Activated CD4-positive, alpha-beta T cell treated with anti-CD3 and anti-CD28 coated beads, Interleukin-2, amount 10 ng/mL, durations not matched to agents 24 days and 14 days (primary cell): ENCODE measurements at regions not wholly inside any gene's neighbourhood (a gene's known extent, or its start where the extent isn't known, plus 50 kb on each side); places are given as distances from the start of the nearest gene placed in this dataset.

ENCODE experiments used
- DNase-seq: peaks from one replicate; pipeline ENCODE4 v3.0.0; 2022
- H3K27ac Mint-ChIP-seq: one replicate; pipeline ENCODE4 v1.8.0; 2022; ENCODE audit warnings: mild to moderate bottlenecking, mixed read lengths
- H3K27me3 Mint-ChIP-seq: one replicate; pipeline ENCODE4 v1.8.0; 2022; ENCODE audit warnings: mixed read lengths
- H3K36me3 Mint-ChIP-seq: one replicate; pipeline ENCODE4 v1.8.0; 2022; ENCODE audit warnings: low read depth, mild to moderate bottlenecking, mixed read lengths
- H3K4me1 Mint-ChIP-seq: one replicate; pipeline ENCODE4 v1.8.0; 2021; ENCODE audit warnings: mixed read lengths
- H3K4me3 Mint-ChIP-seq: one replicate; pipeline ENCODE4 v1.8.0; 2022; ENCODE audit warnings: mild to moderate bottlenecking, moderate library complexity, mixed read lengths
- H3K9me3 Mint-ChIP-seq: one replicate; pipeline ENCODE4 v1.8.0; 2021; ENCODE audit warnings: mixed read lengths
- intact Hi-C: fragments of 100-400 bp; cut with micrococcal nuclease; formaldehyde crosslinking; loops from one replicate; pipeline ENCODE4 v1.15.1; 2023

GRCh38 chr7:32266932-32267475, 196.8 kb upstream of the PDE1C start:
- H3K9me3 Mint-ChIP-seq = no peaks in the 10 kb centered on the region
- H3K4me1 Mint-ChIP-seq = no peaks in the 10 kb centered on the region
- DNase-seq = no peak
- H3K36me3 Mint-ChIP-seq = no peaks in the 10 kb centered on the region
- intact Hi-C loops = no loop called here
- no peak overlapping the region for H3K4me3 Mint-ChIP-seq
- no peak overlapping the region for H3K27ac Mint-ChIP-seq
- H3K27me3 Mint-ChIP-seq = no peaks in the 10 kb centered on the region

GRCh38 chr7:32264702-32265284, 194.6 kb upstream of the PDE1C start:
- Mint-ChIP-seq H3K36me3 (no peaks in the 10 kb centered on the region), H3K4me1 (no peaks in the 10 kb centered on the region), H3K4me3 (no peak overlapping the region), H3K27ac (no peak overlapping the region), H3K9me3 (no peaks in the 10 kb centered on the region), H3K27me3 (no peaks in the 10 kb centered on the region)
- no peak for DNase-seq
- intact Hi-C loops = no loop called here

GRCh38 chr7:32263611-32264010, 193.4 kb upstream of the PDE1C start:
- Mint-ChIP-seq H3K9me3 (no peaks in the 10 kb centered on the region), H3K27ac (no peak overlapping the region), H3K36me3 (no peaks in the 10 kb centered on the region), H3K27me3 (no peaks in the 10 kb centered on the region), H3K4me1 (no peaks in the 10 kb centered on the region), H3K4me3 (no peak overlapping the region)
- no peak for DNase-seq
- intact Hi-C loops = no loop called here

GRCh38 chr7:32262315-32262714, 192.1 kb upstream of the PDE1C start:
- Mint-ChIP-seq H3K36me3 (no peaks in the 10 kb centered on the region), H3K9me3 (no peaks in the 10 kb centered on the region), H3K27ac (no peak overlapping the region), H3K27me3 (no peaks in the 10 kb centered on the region), H3K4me1 (no peaks in the 10 kb centered on the region), H3K4me3 (no peak overlapping the region)
- DNase-seq = no peak
- intact Hi-C loops = no loop called here

GRCh38 chr7:32259931-32260596, 189.9 kb upstream of the PDE1C start:
- no peak overlapping the region for H3K27ac Mint-ChIP-seq
- intact Hi-C loops = no loop called here
- H3K4me1 Mint-ChIP-seq = no peaks in the 10 kb centered on the region
- DNase-seq = no peak
- H3K36me3 Mint-ChIP-seq = no peaks in the 10 kb centered on the region
- no peaks in the 10 kb centered on the region for H3K9me3 Mint-ChIP-seq
- H3K4me3 Mint-ChIP-seq = no peak overlapping the region
- H3K27me3 Mint-ChIP-seq = no peaks in the 10 kb centered on the region

- Mint-ChIP-seq H3K9me3 (no peaks in the 10 kb centered on the region), H3K36me3 (no peaks in the 10 kb centered on the region), H3K27me3 (no peaks in the 10 kb centered on the region), H3K27ac (no peak overlapping the region), H3K4me3 (no peak overlapping the region), H3K4me1 (no peaks in the 10 kb centered on the region)
- intact Hi-C loops = no loop called here
- no peak for DNase-seq
These were observed 188.1 kb upstream of the PDE1C start for GRCh38 chr7:32258265-32258664.

- H3K36me3 Mint-ChIP-seq = no peaks in the 10 kb centered on the region
- no peaks in the 10 kb centered on the region for H3K27me3 Mint-ChIP-seq
- no peaks in the 10 kb centered on the region for H3K4me1 Mint-ChIP-seq
- no peak overlapping the region for H3K4me3 Mint-ChIP-seq
- H3K27ac Mint-ChIP-seq = no peak overlapping the region
- H3K9me3 Mint-ChIP-seq = no peaks in the 10 kb centered on the region
- intact Hi-C loops = no loop called here
- no peak for DNase-seq
These were observed 187.4 kb upstream of the PDE1C start for GRCh38 chr7:32257621-32258020.

- DNase-seq = no peak
- intact Hi-C loops = no loop called here
- Mint-ChIP-seq H3K27ac (no peak overlapping the region), H3K4me1 (no peaks in the 10 kb centered on the region), H3K27me3 (no peaks in the 10 kb centered on the region), H3K4me3 (no peak overlapping the region), H3K36me3 (no peaks in the 10 kb centered on the region), H3K9me3 (no peaks in the 10 kb centered on the region)
These were observed 186.6 kb upstream of the PDE1C start for GRCh38 chr7:32256811-32257210.

- H3K4me3 Mint-ChIP-seq = no peak overlapping the region
- H3K36me3 Mint-ChIP-seq = no peaks in the 10 kb centered on the region
- H3K4me1 Mint-ChIP-seq = no peaks in the 10 kb centered on the region
- no peaks in the 10 kb centered on the region for H3K9me3 Mint-ChIP-seq
- H3K27me3 Mint-ChIP-seq = no peaks in the 10 kb centered on the region
- intact Hi-C loops = no loop called here
- DNase-seq = no peak
- no peak overlapping the region for H3K27ac Mint-ChIP-seq
These were observed 186.2 kb upstream of the PDE1C start for GRCh38 chr7:32256376-32256775.

GRCh38 chr7:32255036-32255435, 184.8 kb upstream of the PDE1C start:
- Mint-ChIP-seq H3K4me1 (no peaks in the 10 kb centered on the region), H3K4me3 (no peak overlapping the region), H3K36me3 (no peaks in the 10 kb centered on the region), H3K27ac (no peak overlapping the region), H3K27me3 (no peaks in the 10 kb centered on the region), H3K9me3 (no peaks in the 10 kb centered on the region)
- intact Hi-C loops = no loop called here
- peak; percentile 21 for DNase-seq

- Mint-ChIP-seq H3K36me3 (no peaks in the 10 kb centered on the region), H3K27ac (no peak overlapping the region), H3K9me3 (no peaks in the 10 kb centered on the region), H3K27me3 (no peaks in the 10 kb centered on the region), H3K4me1 (no peaks in the 10 kb centered on the region), H3K4me3 (no peak overlapping the region)
- intact Hi-C loops = no loop called here
- no peak for DNase-seq
These were observed 183.1 kb upstream of the PDE1C start for GRCh38 chr7:32253299-32253698.

GRCh38 chr7:32251659-32252058, 181.5 kb upstream of the PDE1C start:
- H3K4me1 Mint-ChIP-seq = no peaks in the 10 kb centered on the region
- H3K9me3 Mint-ChIP-seq = no peaks in the 10 kb centered on the region
- no peak overlapping the region for H3K27ac Mint-ChIP-seq
- intact Hi-C loops = no loop called here
- DNase-seq = no peak
- no peaks in the 10 kb centered on the region for H3K27me3 Mint-ChIP-seq
- no peaks in the 10 kb centered on the region for H3K36me3 Mint-ChIP-seq
- no peak overlapping the region for H3K4me3 Mint-ChIP-seq

- no peak for DNase-seq
- H3K36me3 Mint-ChIP-seq = no peaks in the 10 kb centered on the region
- no peaks in the 10 kb centered on the region for H3K27me3 Mint-ChIP-seq
- no peak overlapping the region for H3K4me3 Mint-ChIP-seq
- H3K27ac Mint-ChIP-seq = no peak overlapping the region
- no peaks in the 10 kb centered on the region for H3K9me3 Mint-ChIP-seq
- intact Hi-C loops = no loop called here
- no peaks in the 10 kb centered on the region for H3K4me1 Mint-ChIP-seq
These were observed 180.5 kb upstream of the PDE1C start for GRCh38 chr7:32250471-32251260.

GRCh38 chr7:32250003-32250402, 179.8 kb upstream of the PDE1C start:
- no peaks in the 10 kb centered on the region for H3K4me1 Mint-ChIP-seq
- no peak for DNase-seq
- no peaks in the 10 kb centered on the region for H3K36me3 Mint-ChIP-seq
- H3K4me3 Mint-ChIP-seq = no peak overlapping the region
- H3K9me3 Mint-ChIP-seq = no peaks in the 10 kb centered on the region
- H3K27me3 Mint-ChIP-seq = no peaks in the 10 kb centered on the region
- no peak overlapping the region for H3K27ac Mint-ChIP-seq
- intact Hi-C loops = no loop called here
